HG03432 (cell line): ENCODE measurements at regions not wholly inside any gene's neighbourhood (a gene's known extent, or its start where the extent isn't known, plus 50 kb on each side); places are given as distances from the start of the nearest gene placed in this dataset.
"Not testable (repeated sequence)": the region's sequence is repeated elsewhere in the genome, so short reads cannot be mapped to it uniquely, and the experiment has no call there.

Experiments
- ATAC-seq: cut with Tn5 transposase; IDR thresholded peaks from one replicate; pipeline ENCODE4 v1.9.1; 2021; ENCODE audit warnings: mild to moderate bottlenecking, moderate library complexity; ENCODE audit not compliant: unreplicated experiment

GRCh38 chr14:71237556-71237955 lies 330.3 kb downstream of the PCNX1 start:
- ATAC-seq: no peak

- no peak for ATAC-seq
Observed at GRCh38 chr14:71238835-71239234, 331.6 kb downstream of the PCNX1 start.

- ATAC-seq: no peak
Observed at GRCh38 chr14:71240171-71240570, 332.9 kb downstream of the PCNX1 start.

GRCh38 chr14:71240866-71241520 lies 333.7 kb downstream of the PCNX1 start:
- no peak for ATAC-seq

GRCh38 chr14:71242237-71242748 lies 335.0 kb downstream of the PCNX1 start:
- no peak for ATAC-seq

- ATAC-seq: no peak
Observed at GRCh38 chr14:71243697-71244096, 336.4 kb downstream of the PCNX1 start.

- no peak for ATAC-seq
Observed at GRCh38 chr14:71244341-71244740, 337.1 kb downstream of the PCNX1 start.

GRCh38 chr14:71245659-71246361 lies 338.6 kb downstream of the PCNX1 start:
- no peak for ATAC-seq

GRCh38 chr14:71246539-71246938 lies 339.3 kb downstream of the PCNX1 start:
- no peak for ATAC-seq

GRCh38 chr14:71247106-71247505 lies 339.8 kb downstream of the PCNX1 start:
- ATAC-seq: no peak

- ATAC-seq: no peak
Observed at GRCh38 chr14:71248194-71248593, 340.9 kb downstream of the PCNX1 start.

GRCh38 chr14:71250347-71250746 lies 343.1 kb downstream of the PCNX1 start:
- ATAC-seq: no peak

- ATAC-seq: no peak
Observed at GRCh38 chr14:71250791-71251190, 343.5 kb downstream of the PCNX1 start.

GRCh38 chr14:71254091-71254719 lies 346.9 kb downstream of the PCNX1 start:
- ATAC-seq: not testable (repeated sequence)

- ATAC-seq: no peak
Observed at GRCh38 chr14:71261206-71261605, 353.9 kb downstream of the PCNX1 start.

- no peak for ATAC-seq
Observed at GRCh38 chr14:71262441-71262840, 355.2 kb downstream of the PCNX1 start.

GRCh38 chr14:71264260-71264659 lies 357.0 kb downstream of the PCNX1 start:
- ATAC-seq: no peak

GRCh38 chr14:71267007-71267513 lies 359.8 kb downstream of the PCNX1 start:
- ATAC-seq: peak; percentile 60

GRCh38 chr14:71267691-71268090 lies 360.4 kb downstream of the PCNX1 start:
- no peak for ATAC-seq

- ATAC-seq: no peak
Observed at GRCh38 chr14:71270111-71270510, 362.9 kb downstream of the PCNX1 start.

- ATAC-seq: no peak
Observed at GRCh38 chr14:71271166-71271945, 364.1 kb downstream of the PCNX1 start.
